ENCODE measurements at regions not wholly inside any gene's neighbourhood (a gene's known extent, or its start where the extent isn't known, plus 50 kb on each side); places are given as distances from the start of the nearest gene placed in this dataset.

- TF ChIP-seq ZNF232 (CRISPR knock-in tag; IDR thresholded peaks at IDR 0.05) = no peak
- TF ChIP-seq CTCF (IDR thresholded peaks at IDR 0.05) = no peak
- no peak for TF ChIP-seq STAT6 (CRISPR knock-in tag; conservative IDR thresholded peaks at IDR 0.05; ENCODE audit: low read depth)
- TF ChIP-seq ATF2 (CRISPR knock-in tag; IDR thresholded peaks at IDR 0.05; ENCODE audit: borderline replicate concordance, low read depth) = no peak
- TF ChIP-seq USF1 (CRISPR knock-in tag; IDR thresholded peaks at IDR 0.05) = no peak
- no peak for TF ChIP-seq TCF7 (CRISPR knock-in tag; IDR thresholded peaks at IDR 0.05; ENCODE audit: low read depth)
- TF ChIP-seq GABPB1 (CRISPR knock-in tag; IDR thresholded peaks at IDR 0.05) = no peak
- no peak for TF ChIP-seq FOXP4 (CRISPR knock-in tag; IDR thresholded peaks at IDR 0.05)
- TF ChIP-seq ATF6 (CRISPR knock-in tag; IDR thresholded peaks at IDR 0.05) = no peak
- no peak for TF ChIP-seq E2F1 (CRISPR knock-in tag; IDR thresholded peaks at IDR 0.05)
- TF ChIP-seq AFF4 (CRISPR knock-in tag; IDR thresholded peaks at IDR 0.05; ENCODE audit: borderline replicate concordance) = no peak
- no peak for TF ChIP-seq CBFB (CRISPR knock-in tag; IDR thresholded peaks at IDR 0.05; ENCODE audit: low read depth)
- no peak for TF ChIP-seq ESRRA (CRISPR knock-in tag; IDR thresholded peaks at IDR 0.05; ENCODE audit: borderline replicate concordance)
Observed at GRCh38 chr5:117954331-117954730, 1034.0 kb downstream of the DTWD2 start.
